Transverse colon (tissue), 4 donors: ENCODE measurements at regions not wholly inside any gene's neighbourhood (a gene's known extent, or its start where the extent isn't known, plus 50 kb on each side); places are given as distances from the start of the nearest gene placed in this dataset.

Experiments
- DNase-seq: peaks from one replicate; pipeline ENCODE4 v3.0.0-alpha.2; 2019
- H3K27ac ChIP-seq, 4 donors: fragments of 200-600 bp; sonication (generic); 2 replicates each; pipeline ENCODE4 v1.5.1; 2016 to 2018; ENCODE audit warnings: inconsistent platforms in 4 of 4
- H3K27me3 ChIP-seq: fragments of 200-600 bp; sonication (generic); 2 replicates; pipeline ENCODE4 v1.5.1; 2017; ENCODE audit warnings: inconsistent platforms
- H3K36me3 ChIP-seq, 4 donors: fragments of 200-600 bp; sonication (generic); 2 replicates each; pipeline ENCODE4 v1.5.1; 2017 to 2019; ENCODE audit warnings: inconsistent platforms in 4 of 4
- H3K4me1 ChIP-seq, 4 donors: fragments of 200-600 bp; sonication (generic); 2 replicates each; pipeline ENCODE4 v1.5.1; 2017 to 2020; ENCODE audit warnings: inconsistent platforms in 4 of 4
- H3K4me3 ChIP-seq, 4 donors: fragments of 200-600 bp; sonication (generic); 1 replicate in 1 of 4; 2 replicates in 3 of 4; pipeline versions ENCODE4 v1.5.1 to v1.6.1; 2017 to 2019; ENCODE audit warnings: inconsistent platforms in 4 of 4
- H3K9me3 ChIP-seq, 2 donors: fragments of 200-600 bp; sonication (generic); 2 replicates each; pipeline ENCODE4 v1.5.1; 2017 to 2019; ENCODE audit warnings: inconsistent platforms in 2 of 2
- CTCF ChIP-seq, 5 experiments: fragments of 200-600 bp in 3 of 5; fragments of 450-650 bp in 2 of 5; sonication (generic) in 3 of 5; IDR thresholded peaks; 1 replicate in 2 of 5; 2 replicates in 3 of 5; pipeline ENCODE4 v1.5.1; 2016 to 2017; ENCODE audit warnings: antibody characterized with exemption in 5 of 5, inconsistent platforms in 3 of 5, mild to moderate bottlenecking in 2 of 5, moderate library complexity in 1 of 5
- EP300 ChIP-seq: sonication (generic); formaldehyde crosslinking; IDR thresholded peaks from one replicate; pipeline ENCODE4 v1.6.1; 2017; ENCODE audit warnings: antibody characterized with exemption, low read depth
- POLR2A ChIP-seq: fragments of 450-650 bp; IDR thresholded peaks from one replicate; pipeline ENCODE4 v1.6.1; 2016; ENCODE audit warnings: antibody characterized with exemption, mild to moderate bottlenecking, moderate library complexity
- POLR2AphosphoS5 ChIP-seq, 3 donors: sonication (generic); formaldehyde crosslinking; IDR thresholded peaks; one replicate each; pipeline ENCODE4 v1.6.1; 2016; ENCODE audit warnings: antibody characterized with exemption in 3 of 3
- WGBS, 2 donors: methylation state at CpG; one replicate each; pipeline ENCODE4 v1.1.5; 2018; ENCODE audit warnings: low coverage in 1 of 2; 5-methylcytosine and 5-hydroxymethylcytosine counted together
- in situ Hi-C, 4 donors: fragments of 200-750 bp; cut with MboI; loops; one replicate each; pipeline versions ENCODE4 v1.15.0 to v1.15.1; 2017; ENCODE audit warnings: low sequenced_read_pairs in 3 of 4, low pct_ligation_motif_present in 1 of 4, low pct_unique_long_range_greater_than_20kb in 1 of 4
- intact Hi-C: fragments of 100-400 bp; cut with DNase I; formaldehyde crosslinking; loops from one replicate; pipeline ENCODE4 v1.15.1; 2023; ENCODE audit warnings: low total_unique reads

- 74 to 75% methylated on average over 7 to 8 of the region's 8 CpGs for WGBS, 2 donors
- no peak for DNase-seq
- H3K27ac ChIP-seq, result no peak overlapping the region
- H3K27me3 ChIP-seq, result peaks cover 41% of the 10 kb centered on the region
- H3K36me3 ChIP-seq, result no peaks in the 10 kb centered on the region
- TF ChIP-seq POLR2A (no peak), POLR2AphosphoS5 (IDR thresholded peaks at IDR 0.05) (no peak)
- in situ Hi-C loops, result loop anchor here in 2 of 4 donors (10.0 to 25.0 kb wide), 2 partner anchors 186 to 524 kb away; partner anchors contain the start of genes HOXD8 (in 1 of the 2) and HOXD9 (in 1 of the 2)
- H3K4me3 ChIP-seq, result no peak overlapping the region
- H3K9me3 ChIP-seq, result no peaks in the 10 kb centered on the region
- intact Hi-C loops, result no loop called here
- peaks cover 0 to 4% (median 0%) of the 10 kb centered on the region in 4 donors for H3K4me1 ChIP-seq
These were observed 379.6 kb downstream of the MTX2 start for GRCh38 chr2:176648700-176649297.

- Histone ChIP-seq H3K27ac (no peak overlapping the region), H3K36me3 (no peaks in the 10 kb centered on the region), H3K4me3 (no peak overlapping the region), H3K4me1 (peaks cover 0 to 8% (median 0%) of the 10 kb centered on the region in 4 donors), H3K9me3 (no peaks in the 10 kb centered on the region), H3K27me3 (peaks cover 29% of the 10 kb centered on the region)
- intact Hi-C loops, result loop anchor here (10.0 kb wide), 1 partner anchor 495 kb away; no protein-coding TSS in a partner anchor
- in situ Hi-C loops, result loop anchor here in 3 of 4 donors (25.0 kb wide), 1 partner anchor 487 kb away; no protein-coding TSS in a partner anchor
- 78% methylated on average over 4 of the region's 4 CpGs for WGBS, 2 donors
- no peak for DNase-seq
- no peak for TF ChIP-seq EP300
These were observed 381.0 kb downstream of the MTX2 start for GRCh38 chr2:176650104-176650837.

- Histone ChIP-seq H3K9me3 (no peaks in the 10 kb centered on the region), H3K4me3 (no peak overlapping the region), H3K36me3 (no peaks in the 10 kb centered on the region), H3K4me1 (peaks cover 0 to 8% (median 0%) of the 10 kb centered on the region in 4 donors), H3K27me3 (peaks cover 25% of the 10 kb centered on the region), H3K27ac (no peak overlapping the region)
- WGBS, 2 donors, result 76 to 84% methylated on average over 13 of the region's 13 CpGs
- no peak for DNase-seq
- in situ Hi-C loops (loop anchor here in 3 of 4 donors (25.0 kb wide), 1 partner anchor 486 kb away; no protein-coding TSS in a partner anchor), intact Hi-C loops (loop anchor here (10.0 kb wide), 1 partner anchor 494 kb away; no protein-coding TSS in a partner anchor)
- no peak for TF ChIP-seq POLR2A
- TF ChIP-seq POLR2AphosphoS5 (IDR thresholded peaks at IDR 0.05), result no peak
- no peak for TF ChIP-seq CTCF (IDR thresholded peaks at IDR 0.05)
- TF ChIP-seq EP300, result no peak
These were observed 381.8 kb downstream of the MTX2 start for GRCh38 chr2:176650838-176651555.

GRCh38 chr2:176652300-176653182 lies 383.3 kb downstream of the MTX2 start:
- intact Hi-C loops (loop anchor here (10.0 kb wide), 1 partner anchor 492 kb away; no protein-coding TSS in a partner anchor), in situ Hi-C loops (loop anchor here in 3 of 4 donors (25.0 kb wide), 1 partner anchor 485 kb away; no protein-coding TSS in a partner anchor)
- DNase-seq, result no peak
- H3K9me3 ChIP-seq, result no peaks in the 10 kb centered on the region
- peaks cover 17% of the 10 kb centered on the region for H3K27me3 ChIP-seq
- TF ChIP-seq CTCF (IDR thresholded peaks at IDR 0.05) (peak; percentile 70 to 82 (median 79)), EP300 (no peak), POLR2A (no peak)
- no peak overlapping the region for H3K27ac ChIP-seq
- no peak overlapping the region for H3K4me3 ChIP-seq
- WGBS, 2 donors, result 22 to 39% methylated on average over 9 of the region's 9 CpGs
- peaks cover 0 to 8% (median 0%) of the 10 kb centered on the region in 4 donors for H3K4me1 ChIP-seq
- no peaks in the 10 kb centered on the region for H3K36me3 ChIP-seq
